ENCODE measurements at regions not wholly inside any gene's neighbourhood (a gene's known extent, or its start where the extent isn't known, plus 50 kb on each side); places are given as distances from the start of the nearest gene placed in this dataset.
A peak's percentile ranks its signal among the peaks of the same experiment; 100 is the strongest.

- TF ChIP-seq CTCF (conservative IDR thresholded peaks at IDR 0.05), result no peak
- no peak overlapping the region for H3K27ac Mint-ChIP-seq
Observed at GRCh38 chr2:64300066-64300465, 153.9 kb upstream of the LGALSL start.

GRCh38 chr2:64303250-64303649 lies 150.7 kb upstream of the LGALSL start:
- H3K27me3 Mint-ChIP-seq, result peaks cover 2% of the 10 kb centered on the region
- no peak overlapping the region for H3K4me3 Mint-ChIP-seq
- TF ChIP-seq CTCF (conservative IDR thresholded peaks at IDR 0.05), result no peak
- peaks cover 6% of the 10 kb centered on the region for H3K9me3 Mint-ChIP-seq
- no peaks in the 10 kb centered on the region for H3K36me3 Mint-ChIP-seq
- H3K27ac Mint-ChIP-seq, result no peak overlapping the region
- H3K4me1 Mint-ChIP-seq (ENCODE audit: unreplicated experiment), result no peaks in the 10 kb centered on the region
- no peak for DNase-seq (ENCODE audit: extremely low spot score, unreplicated experiment)

More at GRCh38 chr2:64300066-64300465, 153.9 kb upstream of the LGALSL start:
- H3K36me3 Mint-ChIP-seq, result no peaks in the 10 kb centered on the region
- H3K4me1 Mint-ChIP-seq (ENCODE audit: unreplicated experiment), result peaks cover 7% of the 10 kb centered on the region
- H3K27me3 Mint-ChIP-seq, result peaks cover 7% of the 10 kb centered on the region
- H3K9me3 Mint-ChIP-seq, result no peaks in the 10 kb centered on the region
- H3K4me3 Mint-ChIP-seq, result no peak overlapping the region
- DNase-seq (ENCODE audit: extremely low spot score, unreplicated experiment), result no peak

GRCh38 chr2:64307421-64307820 lies 146.5 kb upstream of the LGALSL start:
- Mint-ChIP-seq H3K4me3 (no peak overlapping the region), H3K36me3 (no peaks in the 10 kb centered on the region), H3K27ac (no peak overlapping the region), H3K4me1 (ENCODE audit: unreplicated experiment) (peaks cover 20% of the 10 kb centered on the region), H3K9me3 (peaks cover 6% of the 10 kb centered on the region), H3K27me3 (no peaks in the 10 kb centered on the region)
- DNase-seq (ENCODE audit: extremely low spot score, unreplicated experiment), result no peak
- no peak for TF ChIP-seq CTCF (conservative IDR thresholded peaks at IDR 0.05)

- peaks cover 6% of the 10 kb centered on the region for H3K9me3 Mint-ChIP-seq
- H3K36me3 Mint-ChIP-seq, result no peaks in the 10 kb centered on the region
- no peak for TF ChIP-seq CTCF (conservative IDR thresholded peaks at IDR 0.05)
- no peak overlapping the region for H3K4me3 Mint-ChIP-seq
- H3K27me3 Mint-ChIP-seq, result no peaks in the 10 kb centered on the region
- H3K4me1 Mint-ChIP-seq (ENCODE audit: unreplicated experiment), result peaks cover 35% of the 10 kb centered on the region
- DNase-seq (ENCODE audit: extremely low spot score, unreplicated experiment), result no peak
- H3K27ac Mint-ChIP-seq, result peak overlapping the region; percentile 89
Observed at GRCh38 chr2:64311191-64311910, 142.6 kb upstream of the LGALSL start.

- no peaks in the 10 kb centered on the region for H3K27me3 Mint-ChIP-seq
- TF ChIP-seq CTCF (conservative IDR thresholded peaks at IDR 0.05), result peak; percentile 63
- peak; percentile 77 for DNase-seq (ENCODE audit: extremely low spot score, unreplicated experiment)
- peak overlapping the region; percentile 89 for H3K27ac Mint-ChIP-seq
- H3K9me3 Mint-ChIP-seq, result peaks cover 6% of the 10 kb centered on the region
- no peaks in the 10 kb centered on the region for H3K36me3 Mint-ChIP-seq
- H3K4me1 Mint-ChIP-seq (ENCODE audit: unreplicated experiment), result peaks cover 35% of the 10 kb centered on the region
- H3K4me3 Mint-ChIP-seq, result peak overlapping the region; percentile 60
Observed at GRCh38 chr2:64311948-64312621, 141.9 kb upstream of the LGALSL start.

All from type B pancreatic cell (in vitro differentiated cells).